ENCODE measurements at regions not wholly inside any gene's neighbourhood (a gene's known extent, or its start where the extent isn't known, plus 50 kb on each side); places are given as distances from the start of the nearest gene placed in this dataset.
"Not testable (repeated sequence)": the region's sequence is repeated elsewhere in the genome, so short reads cannot be mapped to it uniquely, and the experiment has no call there.

DNA sequence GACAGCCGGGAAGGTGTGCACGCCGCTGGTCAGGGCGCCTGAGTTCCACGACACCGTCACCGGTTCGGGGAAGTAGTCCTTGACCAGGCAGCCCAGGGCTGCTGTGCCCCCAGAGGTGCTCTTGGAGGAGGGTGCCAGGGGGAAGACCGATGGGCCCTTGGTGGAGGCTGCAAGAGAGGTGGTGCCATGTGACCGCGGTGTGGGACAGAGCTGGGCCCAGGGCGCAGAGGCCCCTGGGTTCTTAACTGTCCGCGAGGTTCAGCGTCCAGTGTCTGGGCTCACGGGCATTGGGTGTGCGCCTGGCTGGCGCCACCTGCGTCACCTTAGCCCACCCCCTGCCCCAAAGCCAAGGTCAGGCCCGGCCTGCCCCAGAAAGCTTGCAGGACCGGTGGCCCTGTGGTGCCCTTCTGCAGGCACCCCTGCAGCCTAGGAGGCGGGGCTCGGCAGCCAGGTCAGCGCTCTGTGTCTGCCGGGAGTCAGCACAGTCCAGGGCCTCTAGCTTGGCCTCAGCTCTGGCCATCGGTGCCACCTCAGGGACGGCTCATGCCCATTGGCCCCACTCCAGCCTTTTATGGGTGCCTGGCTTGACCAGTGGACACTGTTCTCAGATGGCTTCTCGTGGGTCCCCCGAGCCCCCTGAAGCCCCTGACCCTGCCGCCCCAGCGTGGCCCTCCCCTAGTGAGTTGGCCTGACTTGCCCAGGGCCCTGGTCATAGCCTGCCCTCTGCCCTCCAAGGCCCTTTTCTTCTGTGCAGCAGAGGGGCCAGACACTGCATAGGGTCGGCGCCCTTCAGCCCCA, 216.7 kb downstream of the TMEM121 start:
- DNase-seq, result not testable (repeated sequence)

DNA sequence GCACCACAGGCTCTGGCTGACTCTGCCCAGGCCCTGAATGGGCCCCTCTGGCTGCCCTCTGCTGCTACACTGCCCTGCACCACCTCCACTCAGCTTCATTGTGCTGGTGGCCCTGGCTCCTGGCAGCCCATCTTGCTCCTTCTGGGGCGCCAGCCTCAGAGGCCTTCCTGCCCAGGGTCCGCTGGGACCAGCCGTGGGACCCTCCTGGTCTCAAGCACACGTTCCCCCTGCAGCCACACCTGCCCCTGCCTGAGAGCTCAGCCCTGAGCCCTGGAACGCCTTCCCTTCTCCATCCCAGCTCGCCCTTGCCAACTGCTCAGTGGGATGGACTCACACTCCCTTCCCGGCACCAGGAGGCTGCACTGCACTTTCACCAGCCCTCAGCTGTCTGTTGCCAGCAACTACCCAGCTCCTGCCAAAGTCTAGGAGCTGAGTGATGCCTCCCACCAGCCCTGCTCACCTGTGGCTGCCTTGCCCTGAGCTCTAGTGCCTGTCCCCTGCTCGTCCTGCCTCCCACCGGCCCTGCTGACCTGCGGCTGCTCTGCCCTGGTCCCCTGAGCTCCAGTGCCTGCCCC, 217.9 kb downstream of the TMEM121 start:
- not testable (repeated sequence) for DNase-seq

DNA sequence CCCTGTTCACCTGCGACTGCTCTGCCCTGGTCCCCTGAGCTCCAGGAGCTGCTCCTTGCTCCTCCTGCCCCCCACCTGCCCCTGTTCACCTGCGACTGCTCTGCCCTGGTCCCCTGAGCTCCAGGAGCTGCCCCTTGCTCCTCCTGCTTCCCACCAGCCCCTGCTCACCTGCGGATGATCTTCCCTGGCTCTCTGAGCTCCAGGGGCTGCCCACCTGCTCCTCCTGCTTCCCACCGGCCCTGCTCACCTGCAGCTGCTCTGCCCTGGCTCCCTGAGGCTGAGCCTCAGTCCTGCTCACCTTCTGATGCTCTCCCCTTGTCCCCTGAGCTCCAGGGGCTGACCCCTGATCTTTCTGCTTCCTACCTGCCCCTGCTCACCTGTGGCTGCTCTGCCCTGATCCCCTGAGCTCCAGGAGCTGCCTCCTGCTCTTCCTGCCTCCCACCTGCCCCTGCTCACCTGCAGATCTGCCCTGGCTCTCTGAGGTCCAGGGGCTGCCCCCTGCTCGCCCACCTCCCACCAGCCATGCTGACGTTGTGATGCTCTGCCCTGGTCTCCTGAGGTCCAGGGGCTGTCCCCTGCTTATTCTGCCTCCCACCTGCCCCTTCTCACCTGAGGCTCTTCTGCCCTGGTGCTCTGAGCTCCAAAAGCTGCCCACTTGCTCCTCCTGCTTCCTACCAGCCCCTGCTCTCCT, 219.2 kb downstream of the TMEM121 start:
- no peak for DNase-seq

DNA sequence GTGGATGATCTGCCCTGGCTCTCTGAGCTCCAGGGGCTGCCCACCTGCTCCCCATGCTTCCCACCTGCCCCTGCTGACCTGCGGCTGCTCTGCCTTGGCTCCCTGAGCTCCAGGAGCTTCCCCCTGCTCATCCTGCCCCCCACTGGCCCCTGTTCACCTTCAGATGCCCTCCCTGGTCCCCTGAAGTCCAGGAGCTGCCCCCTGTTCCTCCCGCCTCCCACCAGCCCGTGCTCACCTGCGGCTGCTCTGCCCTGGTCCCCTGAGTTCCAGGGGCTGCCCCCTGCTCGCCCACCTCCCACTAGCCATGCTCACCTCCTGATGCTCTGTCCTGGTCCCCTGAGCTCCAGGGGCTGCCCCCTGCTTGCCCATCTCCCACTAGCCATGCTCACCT, 219.7 kb downstream of the TMEM121 start:
- no peak for DNase-seq

DNA sequence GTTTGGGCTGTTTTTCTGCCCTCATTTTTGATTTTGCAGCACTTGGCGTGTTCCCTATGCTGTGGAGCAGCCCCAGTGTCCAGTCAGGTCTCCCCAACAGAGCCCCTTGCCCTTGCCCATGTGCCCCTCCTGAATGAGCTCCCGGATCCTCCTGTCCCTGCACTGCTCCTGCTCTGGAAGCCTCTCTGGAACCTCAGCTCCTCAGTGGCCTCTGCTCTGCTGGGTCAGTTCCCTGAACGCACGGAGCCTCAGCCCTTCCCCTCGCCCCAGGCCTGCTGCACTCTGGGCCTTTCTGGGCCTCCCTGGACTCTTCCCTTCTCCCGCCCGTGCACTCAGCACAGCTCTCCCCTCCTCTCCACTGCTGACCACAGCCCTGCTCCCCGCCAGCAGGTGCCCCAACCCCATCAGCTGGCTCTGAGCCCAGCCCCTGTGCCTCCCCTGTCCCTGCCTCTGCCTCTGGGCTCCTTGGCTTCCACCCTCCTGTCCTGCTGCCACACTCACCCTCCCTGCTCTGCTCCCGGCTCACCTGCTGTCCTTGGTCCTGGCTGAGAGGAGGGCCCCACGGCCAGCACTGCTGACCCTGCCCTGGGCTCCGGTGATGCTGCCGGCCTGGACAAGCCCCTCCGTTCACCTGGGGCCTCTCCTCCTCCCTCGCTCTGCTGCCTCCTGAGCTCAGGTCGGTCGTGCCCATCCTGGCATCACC, 220.6 kb downstream of the TMEM121 start:
- not testable (repeated sequence) for DNase-seq

DNA sequence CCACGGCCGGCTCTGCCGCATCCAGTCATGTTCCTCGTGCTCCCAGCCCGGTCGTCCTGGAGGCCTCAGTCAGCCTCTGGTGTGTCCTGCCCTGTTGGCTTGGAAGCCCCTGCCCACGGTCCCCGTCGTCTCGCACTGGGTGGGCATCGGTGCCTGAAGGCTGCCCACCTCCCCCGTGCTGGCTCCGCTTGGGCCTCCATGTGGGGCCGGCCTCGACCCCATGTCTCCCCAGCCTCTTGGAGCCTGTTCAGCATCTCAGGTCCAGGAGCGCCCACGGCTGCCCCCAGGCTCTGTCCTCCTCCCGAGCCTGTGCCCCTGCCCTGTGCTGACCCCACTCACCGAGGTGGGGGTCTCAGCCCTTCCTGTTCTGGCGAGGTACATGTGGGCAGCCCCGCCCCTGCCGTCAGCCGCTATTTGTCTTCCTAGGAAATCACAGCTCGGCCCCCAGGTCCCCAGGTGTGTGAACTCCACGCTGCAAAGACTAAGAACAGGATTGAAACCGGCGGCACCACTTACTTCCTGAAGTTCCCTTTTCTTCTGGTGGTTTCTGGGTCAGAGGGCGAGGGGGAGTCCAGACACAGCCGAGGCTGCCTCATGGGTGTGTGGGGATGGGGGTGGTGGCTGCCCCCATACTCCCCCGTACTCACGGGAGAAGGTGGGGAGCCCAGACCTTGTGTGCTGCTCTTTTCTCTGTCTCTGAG, 221.3 kb downstream of the TMEM121 start:
- DNase-seq, result not testable (repeated sequence)

DNA sequence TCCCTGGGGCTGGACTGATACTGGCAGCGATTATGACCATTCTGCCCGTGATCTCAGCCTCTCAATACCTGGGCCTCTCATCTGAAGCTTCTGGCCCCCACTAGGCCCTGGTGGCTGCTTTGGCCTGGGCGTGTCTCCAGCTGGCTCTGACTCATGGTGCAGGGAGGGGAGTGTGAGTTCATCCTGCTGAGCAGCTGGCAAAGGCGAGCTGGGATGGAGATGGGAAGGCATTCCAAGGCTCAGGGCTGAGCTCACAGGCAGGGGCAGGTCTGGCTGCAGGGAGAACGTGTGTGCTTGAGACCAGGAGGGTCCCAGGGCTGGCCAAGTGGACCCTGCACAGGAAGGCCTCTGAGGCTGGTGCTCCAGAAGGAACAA, 221.8 kb downstream of the TMEM121 start:
- no peak for DNase-seq

DNA sequence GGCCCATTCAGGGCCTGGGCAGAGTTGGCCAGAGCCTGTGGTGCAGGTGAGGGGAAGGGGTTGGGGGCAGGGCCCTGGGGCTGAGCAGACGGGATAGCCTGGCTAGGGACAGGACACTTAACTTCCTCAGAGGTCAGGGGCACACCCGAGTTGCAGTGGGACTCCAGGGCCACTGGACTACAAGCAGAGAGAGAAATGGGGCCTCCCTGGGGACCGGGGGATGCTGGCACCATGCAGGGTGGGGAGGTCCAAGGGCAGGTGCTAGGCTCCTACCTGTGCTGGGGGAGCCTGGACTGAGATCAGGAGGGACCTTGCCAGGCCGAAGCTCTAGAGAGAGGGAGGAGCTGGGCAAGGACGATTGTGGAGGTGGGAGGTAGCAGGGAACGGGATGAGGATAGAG, 222.3 kb downstream of the TMEM121 start:
- not testable (repeated sequence) for DNase-seq

DNA sequence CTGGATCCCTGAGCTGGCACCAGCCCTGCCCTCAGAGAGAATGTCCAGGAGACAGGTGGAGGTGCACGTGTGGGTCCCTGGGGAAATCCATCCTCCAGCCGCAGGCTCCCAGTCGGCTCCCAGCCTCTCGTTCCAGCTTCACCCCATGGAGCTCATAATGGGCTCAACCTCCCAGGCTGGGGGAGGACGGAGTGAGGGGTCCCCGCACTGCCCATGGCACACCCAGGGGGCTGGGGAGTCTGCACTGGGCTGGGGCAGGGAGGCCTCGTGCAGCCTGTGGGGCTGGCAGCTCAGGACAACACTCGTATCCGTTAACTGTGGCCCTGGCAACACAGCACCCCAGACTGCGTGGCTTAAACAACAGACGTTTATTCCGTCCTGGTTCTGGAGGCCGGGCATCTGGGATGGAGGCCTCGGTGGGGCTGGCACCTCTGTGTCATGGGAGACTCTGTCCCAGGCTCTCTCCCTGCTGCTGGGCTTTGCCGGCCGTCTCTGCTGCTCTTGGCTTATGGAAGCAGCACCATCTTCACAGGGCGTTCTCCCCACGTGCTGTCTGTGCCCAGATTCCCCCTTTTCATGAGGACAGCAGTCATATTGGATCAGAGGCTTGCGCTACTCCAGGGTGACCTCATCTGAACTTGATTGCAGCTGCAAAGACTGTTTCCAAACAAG, 223.6 kb downstream of the TMEM121 start:
- DNase-seq, result not testable (repeated sequence)

DNA sequence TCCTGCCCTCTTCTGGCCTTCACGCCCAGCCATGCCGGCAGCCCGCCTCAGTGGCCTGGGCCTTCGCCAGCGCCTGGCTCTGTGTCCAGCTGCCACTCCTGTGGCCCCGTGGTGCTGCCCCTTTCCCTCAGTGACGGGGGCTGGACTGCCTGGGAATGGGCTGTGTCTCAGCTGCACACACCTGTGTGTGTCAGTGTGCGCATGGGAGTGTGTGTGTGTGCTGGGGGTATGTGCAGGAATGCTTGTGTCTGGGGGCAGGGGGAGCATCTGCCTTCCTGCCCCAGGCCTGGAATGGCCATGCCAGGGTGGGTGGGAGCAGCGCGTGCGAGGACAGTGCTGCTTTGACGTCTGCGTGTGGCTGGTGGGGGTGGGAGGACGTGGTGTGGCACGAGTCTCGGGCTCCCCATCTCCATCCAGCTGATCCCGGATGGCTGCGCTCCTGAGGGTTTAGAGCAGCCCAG, 224.9 kb downstream of the TMEM121 start:
- DNase-seq, result not testable (repeated sequence)

DNA sequence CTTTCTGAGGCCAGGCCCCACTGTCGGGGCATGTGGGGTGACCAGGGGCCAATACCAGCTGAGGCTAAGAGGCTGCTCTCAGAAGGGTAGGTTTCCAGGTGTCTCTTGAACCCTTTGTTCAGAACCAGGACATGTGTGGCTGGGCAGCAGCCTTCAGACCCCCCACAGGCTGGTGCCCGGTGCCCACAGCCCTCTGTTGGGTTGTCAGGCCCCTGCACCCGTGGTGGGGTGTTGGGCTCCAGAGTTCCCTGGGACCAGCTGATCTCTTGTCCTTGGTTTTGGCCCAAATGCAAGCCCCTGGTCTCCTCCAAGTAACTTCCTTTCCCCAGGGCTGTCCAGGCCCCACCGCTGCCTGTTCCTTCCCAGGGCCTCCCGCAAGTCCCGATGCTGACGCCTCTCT, 226.0 kb downstream of the TMEM121 start:
- not testable (repeated sequence) for DNase-seq

DNA sequence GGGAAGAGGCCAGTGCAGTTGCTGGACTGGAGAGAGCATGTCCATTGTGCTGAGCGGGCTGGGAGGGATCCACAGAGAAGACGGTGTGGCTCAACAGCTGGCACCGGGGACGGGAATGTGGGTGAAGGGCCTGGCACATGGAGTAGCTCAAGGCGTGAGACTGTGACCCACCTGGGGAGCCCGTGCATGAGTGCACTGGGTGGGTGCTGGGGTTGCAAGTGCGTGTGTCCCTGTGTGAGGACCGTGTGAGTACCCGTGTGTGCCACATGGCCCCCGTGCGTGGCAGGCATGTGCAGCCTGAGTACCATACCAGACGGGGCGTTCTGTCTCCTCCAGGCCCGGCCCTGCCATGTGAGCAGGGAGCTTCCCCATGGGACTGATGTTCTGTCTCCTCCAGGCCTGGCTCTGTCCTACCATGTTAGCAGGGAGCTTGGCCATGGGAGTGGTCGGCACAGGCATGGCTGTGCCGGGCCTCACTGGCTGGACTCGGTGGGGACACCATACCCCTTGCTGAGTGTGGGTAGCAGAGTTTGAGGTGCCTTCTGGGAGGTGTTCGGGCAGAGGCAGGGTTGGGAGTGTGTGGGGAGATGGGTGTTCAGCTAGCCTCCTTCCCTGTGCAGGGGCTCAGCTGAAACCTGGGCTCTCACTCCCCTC, 234.4 kb downstream of the TMEM121 start:
- no peak for DNase-seq

DNA sequence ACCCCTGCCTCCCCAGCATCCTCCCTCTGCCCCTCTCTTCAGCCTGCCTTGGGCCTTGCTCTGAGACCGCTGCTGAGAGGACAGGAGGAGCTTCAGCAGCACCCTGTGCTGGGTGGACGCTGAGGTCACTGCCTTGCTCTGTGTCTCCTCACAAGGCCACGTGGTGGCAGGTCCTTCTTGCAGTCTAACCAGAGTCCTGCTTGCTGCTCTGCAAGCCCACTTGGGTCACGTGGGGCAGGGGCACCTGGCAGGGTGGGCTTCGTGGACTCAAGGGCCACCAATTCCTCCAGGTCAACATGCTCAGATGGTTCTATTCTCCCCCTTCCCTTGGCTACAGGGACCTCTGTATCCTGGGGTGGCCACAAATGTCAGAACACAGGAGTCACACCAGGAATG, 235.0 kb downstream of the TMEM121 start:
- not testable (repeated sequence) for DNase-seq

DNA sequence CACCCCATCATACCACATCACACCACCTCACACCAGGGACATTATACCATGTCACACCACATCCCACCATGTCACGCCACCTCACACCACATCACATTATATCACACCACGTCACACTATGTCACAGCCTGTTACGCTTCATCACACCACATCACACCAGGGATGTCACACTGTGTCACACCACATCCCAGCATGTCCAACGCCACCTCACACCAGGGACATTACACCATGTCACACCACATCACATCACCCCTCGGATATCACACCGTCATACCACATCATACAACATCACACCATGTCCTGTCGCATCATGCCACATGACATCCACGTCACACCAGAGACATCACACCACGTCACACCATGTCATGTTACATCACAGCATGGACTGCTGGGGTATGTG, 235.5 kb downstream of the TMEM121 start:
- no peak for DNase-seq

DNA sequence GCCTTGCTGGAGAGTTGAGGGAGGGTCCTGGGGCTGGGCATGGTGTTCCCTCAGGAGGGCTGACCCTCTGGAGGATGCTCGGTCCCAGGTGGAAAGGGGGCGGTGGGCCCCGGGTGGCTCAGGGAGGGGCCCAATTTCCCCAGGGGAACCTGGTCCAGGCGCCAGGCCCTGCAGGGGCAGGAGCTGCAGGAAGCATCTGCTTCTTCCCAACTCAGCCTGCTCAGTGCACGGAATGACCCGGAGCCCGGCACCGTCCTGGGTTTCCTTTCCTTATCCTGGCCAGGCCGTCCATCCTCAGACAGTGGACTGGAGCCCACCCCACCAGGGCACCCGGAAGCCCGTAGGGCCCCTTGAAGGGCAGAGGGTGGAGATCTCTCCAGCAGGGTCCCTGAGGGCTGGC, 235.9 kb downstream of the TMEM121 start:
- DNase-seq, result not testable (repeated sequence)

DNA sequence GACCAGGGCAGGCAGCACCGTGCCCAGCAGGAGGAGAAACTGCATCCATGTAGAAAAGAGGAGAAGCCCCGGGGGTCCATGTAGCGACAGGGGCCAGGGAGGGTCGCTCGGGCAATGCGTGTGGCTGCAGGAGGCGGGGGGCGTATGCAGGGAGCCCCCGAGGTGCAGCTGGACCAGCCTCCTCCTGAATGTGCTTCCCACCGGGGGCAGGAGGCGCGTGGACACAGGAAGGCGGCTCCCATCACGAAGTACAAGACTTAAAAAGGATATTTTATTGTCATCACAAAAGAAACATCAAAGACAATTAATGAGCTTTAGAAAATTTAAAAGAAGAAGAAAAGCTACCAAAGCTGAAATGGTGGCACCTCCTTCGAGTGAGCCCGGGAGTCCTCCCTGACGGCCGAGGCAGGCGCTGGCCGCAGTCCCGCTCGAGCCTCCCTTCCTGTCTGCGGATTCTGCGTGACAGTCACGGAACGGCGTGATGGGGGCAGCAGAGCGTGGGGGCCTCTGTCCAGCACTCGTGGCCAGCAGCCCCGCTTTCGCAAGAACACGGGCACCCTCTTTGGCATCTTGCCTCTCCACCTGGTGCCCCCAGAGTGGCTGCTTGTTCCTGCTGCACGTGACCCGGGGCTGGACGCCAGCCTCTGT, 238.0 kb downstream of the TMEM121 start:
- DNase-seq, result not testable (repeated sequence)

DNA sequence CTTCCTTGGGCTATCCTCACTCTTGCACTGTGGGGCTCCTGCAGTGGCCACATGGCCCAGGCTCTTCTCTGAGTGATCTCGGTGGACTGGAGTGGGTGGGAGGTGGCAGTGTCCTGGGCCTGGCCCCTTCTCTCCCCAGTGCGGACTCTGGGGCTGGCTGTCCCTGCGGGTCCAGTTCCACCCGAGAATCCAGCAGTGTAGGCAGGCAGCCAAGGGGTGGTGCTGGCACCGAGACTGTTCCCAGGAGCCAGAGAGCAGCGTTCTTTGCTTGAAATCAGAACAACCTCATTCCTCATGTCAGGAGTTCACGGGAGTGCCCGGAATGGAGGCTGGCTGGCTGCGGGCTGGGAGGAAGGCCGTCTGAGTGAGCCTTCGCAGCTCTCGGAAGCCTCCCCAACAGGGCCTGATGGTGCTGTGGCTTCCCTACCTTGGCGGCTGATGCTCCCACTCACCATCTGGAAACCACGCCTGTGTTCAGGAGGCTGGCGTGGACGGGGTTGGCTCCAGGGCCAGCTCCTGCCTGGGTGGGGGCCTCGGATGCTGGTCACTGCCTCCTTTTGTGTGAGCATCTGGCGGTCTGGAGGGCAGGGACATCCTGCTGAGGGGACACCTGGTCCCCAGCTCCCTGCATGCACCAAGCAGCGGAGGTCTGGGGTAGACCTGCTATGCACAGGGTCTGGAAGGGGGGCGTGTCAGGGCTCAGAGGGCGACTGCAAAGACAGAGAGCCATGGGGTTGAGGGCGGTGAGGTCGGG, 238.9 kb downstream of the TMEM121 start:
- DNase-seq, result not testable (repeated sequence)

DNA sequence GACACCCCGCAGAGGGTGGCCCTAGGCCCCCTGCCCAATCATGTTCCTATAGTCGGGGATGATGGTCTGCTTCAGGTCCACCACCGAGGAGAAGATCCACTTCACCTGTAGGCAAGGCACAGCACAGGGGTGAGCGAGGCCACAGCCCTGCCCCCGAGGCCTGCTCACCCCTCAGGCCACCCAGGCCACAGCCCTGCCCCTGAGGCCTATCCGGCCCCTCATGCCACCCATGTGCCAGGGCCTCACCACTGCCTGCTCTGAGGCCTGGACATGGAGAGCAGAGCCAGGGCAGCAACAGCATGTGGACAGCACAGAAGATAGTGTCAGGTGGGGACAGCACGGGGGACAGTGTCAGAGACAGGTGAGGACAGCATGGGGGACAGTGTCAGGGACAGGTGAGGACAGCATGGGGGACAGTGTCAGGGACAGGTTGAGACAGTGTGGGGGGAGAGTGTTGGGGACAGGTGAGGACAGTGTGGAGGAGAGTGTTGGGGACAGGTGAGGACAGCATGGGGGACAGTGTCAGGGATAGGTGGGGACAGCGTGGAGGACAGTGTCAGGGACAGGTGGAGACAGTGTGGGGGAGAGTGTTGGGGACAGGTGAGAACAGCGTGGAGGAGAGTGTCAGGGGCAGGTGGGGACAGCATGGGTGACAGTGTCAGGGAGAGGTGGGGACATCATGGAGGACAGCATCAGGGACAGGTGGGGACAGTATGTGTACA, 239.7 kb downstream of the TMEM121 start:
- DNase-seq, result no peak

DNA sequence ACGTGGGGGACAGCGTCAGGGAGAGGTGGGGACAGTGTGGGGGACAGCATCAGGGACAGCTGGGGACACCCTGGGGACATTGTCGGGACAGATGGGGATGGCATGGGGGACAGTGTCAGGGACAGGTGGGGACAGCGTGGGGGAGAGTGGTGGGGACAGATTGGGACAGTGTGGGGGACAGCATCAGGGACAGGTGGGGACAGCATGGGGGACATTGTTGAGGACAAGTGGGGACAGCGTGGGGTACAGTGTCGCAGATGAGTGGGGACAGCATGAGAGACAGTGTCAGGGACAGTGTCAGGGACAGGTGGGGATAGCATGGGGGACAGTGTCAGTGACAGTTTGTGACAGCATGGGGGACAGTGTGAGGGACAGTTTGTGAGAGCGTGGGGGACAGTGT, 240.9 kb downstream of the TMEM121 start:
- no peak for DNase-seq

DNA sequence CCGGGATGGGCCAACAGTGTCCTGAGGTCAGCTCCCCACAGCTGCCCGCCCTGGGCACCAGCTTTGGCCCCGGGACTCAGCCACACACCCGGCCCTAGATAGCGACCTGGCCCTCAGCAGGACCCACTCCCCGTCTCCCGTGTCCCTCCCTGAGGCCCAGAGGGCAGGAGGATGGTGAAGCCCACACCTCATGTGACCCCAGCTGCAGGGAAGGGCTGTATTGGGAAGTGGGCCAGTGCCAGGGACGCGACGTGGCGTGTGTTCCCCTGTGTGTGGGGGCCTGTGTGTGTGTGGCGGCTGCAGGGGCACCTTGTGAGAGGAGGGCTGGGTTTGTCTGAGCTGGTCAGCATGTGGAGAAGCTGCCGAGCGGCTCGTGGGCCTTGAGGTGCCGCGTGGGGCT, 241.7 kb downstream of the TMEM121 start:
- DNase-seq, result not testable (repeated sequence)
